Vagina (tissue), 2 donors: ENCODE measurements at regions not wholly inside any gene's neighbourhood (a gene's known extent, or its start where the extent isn't known, plus 50 kb on each side); places are given as distances from the start of the nearest gene placed in this dataset.

ENCODE experiments used
- DNase-seq, 2 donors: peaks; one replicate each; pipeline ENCODE4 v3.0.0-alpha.2; 2017; ENCODE audit errors: extremely low spot score in 2 of 2
- H3K27ac ChIP-seq: fragments of 200-600 bp; sonication (generic); one replicate; pipeline ENCODE4 v1.5.1; 2019
- H3K27me3 ChIP-seq: fragments of 200-600 bp; sonication (generic); one replicate; pipeline ENCODE4 v1.5.1; 2019
- H3K36me3 ChIP-seq, 2 donors: fragments of 200-600 bp; sonication (generic); one replicate each; pipeline ENCODE4 v1.5.1; 2017 to 2019
- H3K4me1 ChIP-seq: fragments of 200-600 bp; sonication (generic); one replicate; pipeline ENCODE4 v1.5.1; 2019
- H3K4me3 ChIP-seq, 2 donors: fragments of 200-600 bp; sonication (generic); 1 replicate in 1 of 2; 2 replicates in 1 of 2; pipeline ENCODE4 v1.5.1; 2016 to 2019
- H3K9me3 ChIP-seq: fragments of 200-600 bp; sonication (generic); one replicate; pipeline ENCODE4 v1.5.1; 2019
- POLR2A ChIP-seq, 2 donors: fragments of 450-650 bp; IDR thresholded peaks; one replicate each; pipeline ENCODE4 v1.6.1; 2017; ENCODE audit warnings: antibody characterized with exemption in 2 of 2, mild to moderate bottlenecking in 2 of 2, moderate library complexity in 2 of 2
- POLR2AphosphoS5 ChIP-seq, 2 donors: sonication (generic); formaldehyde crosslinking; IDR thresholded peaks; one replicate each; pipeline ENCODE4 v1.9.0; 2017; ENCODE audit warnings: antibody characterized with exemption in 2 of 2, mild to moderate bottlenecking in 2 of 2, low read depth in 1 of 2; ENCODE audit not compliant: insufficient read depth in 1 of 2
- intact Hi-C: fragments of 100-400 bp; cut with DNase I; formaldehyde crosslinking; loops from one replicate; pipeline ENCODE4 v1.15.1; 2023
- TF ChIP-seq, protein P1 (sequence below), 3 experiments: fragments of 450-650 bp in 2 of 3; fragments of 200-600 bp in 1 of 3; sonication (generic) in 1 of 3; IDR thresholded peaks; one replicate each; pipeline ENCODE4 v1.5.1; 2017 to 2019; ENCODE audit warnings: antibody characterized with exemption in 3 of 3, mild to moderate bottlenecking in 2 of 3, moderate library complexity in 2 of 3

DNA sequence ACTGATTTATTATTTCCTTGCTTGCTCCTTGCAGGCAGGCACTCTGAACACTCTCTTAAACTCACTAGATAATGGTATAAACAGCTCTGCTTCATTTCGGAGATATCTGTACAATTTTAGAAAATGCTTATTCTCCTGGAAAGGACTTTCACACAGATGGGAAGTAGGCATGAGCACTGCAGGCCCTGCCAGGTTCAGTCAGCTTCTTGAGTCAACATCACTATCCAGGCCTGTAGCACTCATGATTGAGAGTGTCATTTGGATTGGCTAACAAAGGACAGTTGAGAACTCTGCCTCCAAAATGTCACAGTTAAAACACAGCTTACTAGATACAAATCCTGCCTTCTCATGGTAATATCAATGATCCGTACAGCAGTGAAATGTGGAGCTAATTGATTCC lies 181.9 kb downstream of the CYYR1 start:
- no peak for TF ChIP-seq POLR2AphosphoS5 (IDR thresholded peaks at IDR 0.05; ENCODE audit: insufficient read depth in 1 of 2, low read depth in 1 of 2)
- TF ChIP-seq, protein P1, sequence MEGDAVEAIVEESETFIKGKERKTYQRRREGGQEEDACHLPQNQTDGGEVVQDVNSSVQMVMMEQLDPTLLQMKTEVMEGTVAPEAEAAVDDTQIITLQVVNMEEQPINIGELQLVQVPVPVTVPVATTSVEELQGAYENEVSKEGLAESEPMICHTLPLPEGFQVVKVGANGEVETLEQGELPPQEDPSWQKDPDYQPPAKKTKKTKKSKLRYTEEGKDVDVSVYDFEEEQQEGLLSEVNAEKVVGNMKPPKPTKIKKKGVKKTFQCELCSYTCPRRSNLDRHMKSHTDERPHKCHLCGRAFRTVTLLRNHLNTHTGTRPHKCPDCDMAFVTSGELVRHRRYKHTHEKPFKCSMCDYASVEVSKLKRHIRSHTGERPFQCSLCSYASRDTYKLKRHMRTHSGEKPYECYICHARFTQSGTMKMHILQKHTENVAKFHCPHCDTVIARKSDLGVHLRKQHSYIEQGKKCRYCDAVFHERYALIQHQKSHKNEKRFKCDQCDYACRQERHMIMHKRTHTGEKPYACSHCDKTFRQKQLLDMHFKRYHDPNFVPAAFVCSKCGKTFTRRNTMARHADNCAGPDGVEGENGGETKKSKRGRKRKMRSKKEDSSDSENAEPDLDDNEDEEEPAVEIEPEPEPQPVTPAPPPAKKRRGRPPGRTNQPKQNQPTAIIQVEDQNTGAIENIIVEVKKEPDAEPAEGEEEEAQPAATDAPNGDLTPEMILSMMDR (IDR thresholded peaks at IDR 0.05): no peak
- TF ChIP-seq POLR2A (IDR thresholded peaks at IDR 0.05): no peak
- no peaks in the 10 kb centered on the region for H3K36me3 ChIP-seq
- intact Hi-C loops: no loop called here

GRCh38 chr21:26389971-26390641 lies 183.0 kb downstream of the CYYR1 start:
- H3K9me3 ChIP-seq: no peaks in the 10 kb centered on the region
- no peak for DNase-seq
- TF ChIP-seq POLR2AphosphoS5 (IDR thresholded peaks at IDR 0.05; ENCODE audit: insufficient read depth in 1 of 2, low read depth in 1 of 2): peak in 1 of 2 donors; percentile 17
- TF ChIP-seq, protein P1 (IDR thresholded peaks at IDR 0.05): no peak
- H3K4me1 ChIP-seq: no peaks in the 10 kb centered on the region
- no peak overlapping the region for H3K27ac ChIP-seq
- intact Hi-C loops: no loop called here
- H3K4me3 ChIP-seq: no peak overlapping the region
- no peaks in the 10 kb centered on the region for H3K27me3 ChIP-seq
- no peaks in the 10 kb centered on the region for H3K36me3 ChIP-seq

More for the DNA sequence above, 181.9 kb downstream of the CYYR1 start:
- Histone ChIP-seq H3K4me1 (no peaks in the 10 kb centered on the region), H3K27me3 (no peaks in the 10 kb centered on the region), H3K4me3 (no peak overlapping the region), H3K9me3 (no peaks in the 10 kb centered on the region), H3K27ac (no peak overlapping the region)
- DNase-seq: no peak

DNA sequence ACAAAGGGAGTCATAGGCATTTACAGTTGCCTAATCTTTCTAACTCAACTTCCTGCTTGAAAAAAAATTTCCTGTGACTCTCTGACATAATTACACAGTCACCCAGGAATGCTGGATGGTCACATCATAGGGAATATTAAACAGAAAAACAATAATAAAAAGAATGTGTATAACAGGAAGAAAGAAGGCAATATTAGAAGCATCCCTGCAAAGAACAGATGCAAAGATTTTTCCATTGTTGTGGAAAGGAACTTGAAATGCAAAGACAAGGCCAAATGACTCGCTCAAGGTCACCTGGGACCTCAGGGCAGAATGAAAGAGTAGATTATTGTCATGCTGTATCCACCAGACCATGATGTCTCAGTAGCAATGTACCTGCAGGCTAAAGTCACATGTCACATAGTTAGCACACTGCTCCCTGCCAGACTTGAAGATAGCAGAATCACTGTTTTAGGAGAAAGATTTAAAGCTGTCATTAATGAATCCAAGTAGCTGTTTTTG lies 184.3 kb downstream of the CYYR1 start:
- Histone ChIP-seq H3K36me3 (no peaks in the 10 kb centered on the region), H3K4me3 (no peak overlapping the region), H3K9me3 (no peaks in the 10 kb centered on the region), H3K27ac (no peak overlapping the region), H3K4me1 (no peaks in the 10 kb centered on the region), H3K27me3 (no peaks in the 10 kb centered on the region)
- TF ChIP-seq, protein P1 (IDR thresholded peaks at IDR 0.05): no peak
- TF ChIP-seq POLR2AphosphoS5 (IDR thresholded peaks at IDR 0.05; ENCODE audit: insufficient read depth in 1 of 2, low read depth in 1 of 2) (no peak), POLR2A (IDR thresholded peaks at IDR 0.05) (no peak)
- intact Hi-C loops: no loop called here
- DNase-seq: no peak

DNA sequence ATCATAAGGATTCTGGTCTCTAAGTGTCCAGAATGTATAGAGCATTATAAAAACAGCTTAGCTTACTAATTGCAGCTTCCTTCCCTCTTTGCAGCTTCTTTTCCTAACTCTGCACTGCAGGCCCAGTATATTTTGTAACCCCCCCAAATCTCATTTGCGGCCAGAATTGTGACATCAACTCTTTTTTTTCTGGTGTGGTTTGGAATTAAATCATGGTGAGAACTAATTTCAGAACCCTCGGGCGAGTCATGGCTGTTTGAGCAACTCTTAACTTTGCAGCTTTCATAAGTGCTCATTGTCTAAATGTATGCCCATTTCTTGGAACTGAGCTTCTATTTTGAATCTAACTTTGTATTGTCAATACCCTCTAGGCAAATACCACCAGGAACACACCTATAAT lies 187.4 kb downstream of the CYYR1 start:
- no peak overlapping the region for H3K27ac ChIP-seq
- no peak overlapping the region for H3K4me3 ChIP-seq
- no peaks in the 10 kb centered on the region for H3K36me3 ChIP-seq
- TF ChIP-seq POLR2AphosphoS5 (IDR thresholded peaks at IDR 0.05; ENCODE audit: insufficient read depth in 1 of 2, low read depth in 1 of 2): no peak
- DNase-seq: no peak
- H3K27me3 ChIP-seq: no peaks in the 10 kb centered on the region
- no peaks in the 10 kb centered on the region for H3K9me3 ChIP-seq
- H3K4me1 ChIP-seq: no peaks in the 10 kb centered on the region
- intact Hi-C loops: no loop called here

DNA sequence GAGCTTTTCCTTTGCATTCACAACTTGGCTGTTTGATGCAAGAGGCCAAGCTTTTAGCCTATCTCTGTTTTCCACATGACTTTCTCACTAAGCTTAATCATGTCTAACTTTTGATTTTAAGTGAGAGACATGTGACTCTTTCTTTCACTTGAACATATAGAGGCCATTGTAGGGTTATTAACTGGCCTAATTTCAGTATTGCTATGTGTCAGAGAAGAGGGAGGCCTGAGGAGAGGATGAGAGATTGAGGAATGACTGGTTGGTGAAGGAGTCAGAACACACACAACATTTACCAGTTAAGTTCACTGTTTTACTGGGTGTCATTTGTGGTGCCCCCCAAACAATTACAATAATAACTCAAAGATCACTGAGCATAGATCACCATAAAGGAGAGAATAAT lies 193.5 kb downstream of the CYYR1 start:
- Histone ChIP-seq H3K4me1 (no peaks in the 10 kb centered on the region), H3K36me3 (no peaks in the 10 kb centered on the region), H3K4me3 (no peak overlapping the region), H3K9me3 (no peaks in the 10 kb centered on the region), H3K27me3 (no peaks in the 10 kb centered on the region), H3K27ac (no peak overlapping the region)
- no peak for DNase-seq
- TF ChIP-seq POLR2AphosphoS5 (IDR thresholded peaks at IDR 0.05; ENCODE audit: insufficient read depth in 1 of 2, low read depth in 1 of 2) (no peak), POLR2A (IDR thresholded peaks at IDR 0.05) (no peak)
- TF ChIP-seq, protein P1 (IDR thresholded peaks at IDR 0.05): no peak
- intact Hi-C loops: no loop called here
